Lower lobe of right lung (tissue), 2 donors: ENCODE measurements at regions not wholly inside any gene's neighbourhood (a gene's known extent, or its start where the extent isn't known, plus 50 kb on each side); places are given as distances from the start of the nearest gene placed in this dataset.

Experiments used
- ATAC-seq, 2 donors: fragments of 200-7000 bp; cut with Tn5 transposase; one replicate each; pipeline ENCODE4 v1.9.1; 2020 to 2022; ENCODE audit warnings: mild to moderate bottlenecking in 2 of 2, moderate library complexity in 2 of 2
- DNase-seq: peaks from one replicate; pipeline ENCODE4 v3.0.0-alpha.2; 2020
- H3K27ac ChIP-seq: fragments of 200-600 bp; one replicate; pipeline ENCODE4 v1.8.0; 2022
- H3K27me3 ChIP-seq: fragments of 200-600 bp; one replicate; pipeline ENCODE4 v1.8.0; 2022; ENCODE audit warnings: low read depth
- H3K36me3 ChIP-seq: fragments of 200-600 bp; one replicate; pipeline ENCODE4 v1.8.0; 2022; ENCODE audit warnings: mild to moderate bottlenecking
- H3K4me1 ChIP-seq: fragments of 200-600 bp; one replicate; pipeline ENCODE4 v1.8.0; 2022
- H3K4me3 ChIP-seq: fragments of 200-600 bp; one replicate; pipeline ENCODE4 v1.8.0; 2022; ENCODE audit warnings: mild to moderate bottlenecking
- H3K9me3 ChIP-seq: fragments of 200-600 bp; one replicate; pipeline ENCODE4 v1.8.0; 2022
- intact Hi-C: fragments of 100-400 bp; cut with DNase I; formaldehyde crosslinking; loops from one replicate; pipeline ENCODE4 v1.11.0; 2022
- TF ChIP-seq, protein P1 (sequence below): fragments of 200-600 bp; IDR thresholded peaks from one replicate; pipeline ENCODE4 v1.8.0; 2022; ENCODE audit warnings: antibody characterized with exemption, mild to moderate bottlenecking
- donor health status: DM: no; HTN: yes; CAD: no; lungs with severe emphysema.

DNA sequence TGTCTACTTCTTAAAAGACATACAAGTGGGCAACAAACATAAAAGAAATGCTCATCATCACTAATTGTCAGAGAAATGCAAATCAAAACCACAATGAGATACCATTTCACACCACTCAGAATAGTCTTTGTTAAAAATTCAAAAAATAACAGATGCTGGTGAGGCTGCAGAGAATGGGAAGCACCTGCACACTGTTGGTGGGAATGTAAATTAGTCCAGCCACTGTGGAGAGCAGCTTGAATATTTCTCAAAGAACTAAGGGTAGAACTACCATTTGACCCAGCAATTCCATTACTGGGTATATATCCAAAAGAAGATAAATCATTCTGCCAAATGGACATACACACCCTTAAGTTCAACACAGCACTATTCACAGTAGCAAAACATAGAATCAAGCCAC is 61.8 kb upstream of the STEAP1 start:
- ATAC-seq (no peak), DNase-seq (no peak)
- H3K27ac ChIP-seq, result no peak overlapping the region
- H3K4me3 ChIP-seq, result no peak overlapping the region
- H3K4me1 ChIP-seq, result no peaks in the 10 kb centered on the region
- no peaks in the 10 kb centered on the region for H3K27me3 ChIP-seq
- TF ChIP-seq, protein P1, sequence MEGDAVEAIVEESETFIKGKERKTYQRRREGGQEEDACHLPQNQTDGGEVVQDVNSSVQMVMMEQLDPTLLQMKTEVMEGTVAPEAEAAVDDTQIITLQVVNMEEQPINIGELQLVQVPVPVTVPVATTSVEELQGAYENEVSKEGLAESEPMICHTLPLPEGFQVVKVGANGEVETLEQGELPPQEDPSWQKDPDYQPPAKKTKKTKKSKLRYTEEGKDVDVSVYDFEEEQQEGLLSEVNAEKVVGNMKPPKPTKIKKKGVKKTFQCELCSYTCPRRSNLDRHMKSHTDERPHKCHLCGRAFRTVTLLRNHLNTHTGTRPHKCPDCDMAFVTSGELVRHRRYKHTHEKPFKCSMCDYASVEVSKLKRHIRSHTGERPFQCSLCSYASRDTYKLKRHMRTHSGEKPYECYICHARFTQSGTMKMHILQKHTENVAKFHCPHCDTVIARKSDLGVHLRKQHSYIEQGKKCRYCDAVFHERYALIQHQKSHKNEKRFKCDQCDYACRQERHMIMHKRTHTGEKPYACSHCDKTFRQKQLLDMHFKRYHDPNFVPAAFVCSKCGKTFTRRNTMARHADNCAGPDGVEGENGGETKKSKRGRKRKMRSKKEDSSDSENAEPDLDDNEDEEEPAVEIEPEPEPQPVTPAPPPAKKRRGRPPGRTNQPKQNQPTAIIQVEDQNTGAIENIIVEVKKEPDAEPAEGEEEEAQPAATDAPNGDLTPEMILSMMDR, result no peak
- intact Hi-C loops, result no loop called here
- no peaks in the 10 kb centered on the region for H3K36me3 ChIP-seq
- H3K9me3 ChIP-seq, result no peaks in the 10 kb centered on the region

DNA sequence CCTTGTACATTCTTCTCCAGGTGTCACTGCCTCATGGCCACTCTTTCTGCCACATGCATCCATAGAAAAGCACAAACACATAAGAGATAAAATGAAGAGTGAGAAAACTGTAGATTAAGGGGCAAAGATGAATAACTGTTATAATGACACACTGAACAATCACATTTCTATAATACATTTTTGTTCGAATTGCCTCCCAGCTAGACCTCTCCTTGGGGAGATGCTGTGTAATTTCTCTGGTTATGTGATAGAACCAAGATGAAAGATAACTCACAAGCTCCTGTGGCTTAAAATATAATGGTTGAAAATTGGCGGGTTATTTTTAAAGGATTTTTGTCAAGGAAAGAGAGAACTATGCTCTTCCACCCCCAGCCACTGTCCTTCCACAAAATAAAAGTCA is 60.2 kb upstream of the STEAP1 start:
- ATAC-seq (no peak), DNase-seq (no peak)
- H3K4me1 ChIP-seq, result no peaks in the 10 kb centered on the region
- no peaks in the 10 kb centered on the region for H3K9me3 ChIP-seq
- no peak overlapping the region for H3K27ac ChIP-seq
- no peaks in the 10 kb centered on the region for H3K27me3 ChIP-seq
- H3K36me3 ChIP-seq, result no peaks in the 10 kb centered on the region
- no peak overlapping the region for H3K4me3 ChIP-seq
- TF ChIP-seq, protein P1, result no peak
- intact Hi-C loops, result no loop called here
